GM19324 (cell line): ENCODE measurements at regions not wholly inside any gene's neighbourhood (a gene's known extent, or its start where the extent isn't known, plus 50 kb on each side); places are given as distances from the start of the nearest gene placed in this dataset.

ENCODE experiments used
- ATAC-seq: cut with Tn5 transposase; IDR thresholded peaks from one replicate; pipeline ENCODE4 v1.9.1; 2021; ENCODE audit warnings: mild to moderate bottlenecking, moderate library complexity; ENCODE audit not compliant: unreplicated experiment, low FRiP score

DNA sequence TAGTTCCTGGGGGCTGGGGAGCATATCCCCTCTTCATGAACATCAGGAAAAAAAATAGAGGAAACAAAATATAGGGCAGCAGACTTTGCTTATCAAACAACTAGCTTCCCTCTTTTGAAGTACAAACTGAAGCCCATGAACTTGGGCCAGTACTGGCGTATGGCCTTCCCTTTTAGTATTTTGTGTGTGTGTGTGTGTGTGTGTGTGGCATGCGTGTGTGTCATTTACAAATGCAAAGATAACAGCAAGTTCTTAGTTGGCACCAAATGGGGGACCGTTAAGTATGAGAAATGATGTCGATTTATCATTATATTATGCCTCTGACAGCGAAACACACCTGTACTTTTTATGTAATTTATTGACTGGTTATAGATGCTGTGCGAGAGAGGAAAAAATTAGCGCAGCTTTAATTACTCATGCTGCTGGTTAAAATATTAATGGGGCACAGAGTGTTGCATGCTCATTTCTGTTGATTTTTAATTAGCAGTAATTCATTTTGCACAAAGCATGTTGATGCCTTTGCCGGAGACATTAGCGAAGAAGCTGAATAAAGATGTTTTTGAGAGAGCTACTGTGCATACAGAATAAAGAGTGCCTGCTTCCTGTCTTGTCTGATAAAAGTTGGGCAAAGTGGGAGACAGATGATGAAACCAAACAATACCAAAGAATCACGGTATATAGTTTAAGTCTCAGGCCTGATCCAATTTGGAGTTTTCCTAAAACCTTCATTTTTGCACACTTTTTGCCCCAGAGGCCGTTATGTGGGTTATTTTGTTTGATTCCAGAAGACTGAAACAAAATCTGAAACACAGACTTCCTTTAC, 297.1 kb downstream of the SATB1 start:
- no peak for ATAC-seq

DNA sequence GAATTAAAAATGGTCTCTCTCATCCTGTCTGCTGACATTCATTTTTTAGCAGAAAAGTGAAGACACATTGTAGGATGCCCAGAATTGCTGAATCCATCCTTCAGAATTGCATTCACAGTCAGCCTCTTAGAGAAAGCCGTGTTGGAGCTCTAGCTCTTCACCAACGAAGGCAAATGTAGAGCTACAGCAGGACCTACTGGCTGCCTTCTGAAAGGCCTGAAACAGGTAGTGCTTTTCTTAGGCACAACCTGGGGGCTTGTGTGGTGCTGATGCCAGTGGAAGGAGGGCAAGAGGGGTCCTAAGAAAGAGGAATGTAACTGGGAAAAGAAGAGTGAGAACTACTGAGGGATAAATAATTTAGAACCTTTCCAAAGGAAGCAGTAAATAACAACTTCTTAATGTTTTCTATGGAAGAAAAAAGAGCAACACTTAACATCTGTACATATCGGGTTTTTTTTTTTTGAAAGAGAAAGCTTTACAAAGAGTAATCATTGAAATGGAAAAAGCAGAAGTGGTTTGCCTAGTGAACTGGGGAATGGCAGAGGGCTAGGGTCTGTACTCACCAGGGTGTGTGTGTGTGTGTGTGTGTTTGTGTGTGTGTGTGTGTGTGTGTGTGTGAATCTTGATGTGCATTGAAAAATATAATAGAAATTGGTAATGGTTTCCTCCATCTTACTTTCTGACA, 297.8 kb downstream of the SATB1 start:
- ATAC-seq, result peak; percentile 80

DNA sequence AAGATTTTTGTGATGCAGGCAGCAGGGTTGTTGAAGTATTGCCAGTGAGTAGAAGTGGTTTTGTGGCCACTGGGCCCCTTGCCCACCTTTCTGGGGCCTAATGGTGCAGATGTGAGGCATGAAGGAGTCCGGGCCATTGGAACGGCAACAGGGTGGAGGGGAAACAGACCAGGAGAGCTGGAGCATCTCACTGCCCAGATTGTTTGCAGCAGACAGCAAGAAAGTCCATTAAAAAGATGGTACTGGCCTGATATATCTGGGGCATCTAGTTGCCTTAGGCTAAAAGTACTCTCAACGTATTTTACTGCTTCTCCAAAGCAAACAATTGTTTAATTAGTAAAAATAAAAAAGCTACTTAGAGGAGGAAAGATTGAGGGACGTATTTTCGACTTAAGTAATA, 298.4 kb downstream of the SATB1 start:
- no peak for ATAC-seq

DNA sequence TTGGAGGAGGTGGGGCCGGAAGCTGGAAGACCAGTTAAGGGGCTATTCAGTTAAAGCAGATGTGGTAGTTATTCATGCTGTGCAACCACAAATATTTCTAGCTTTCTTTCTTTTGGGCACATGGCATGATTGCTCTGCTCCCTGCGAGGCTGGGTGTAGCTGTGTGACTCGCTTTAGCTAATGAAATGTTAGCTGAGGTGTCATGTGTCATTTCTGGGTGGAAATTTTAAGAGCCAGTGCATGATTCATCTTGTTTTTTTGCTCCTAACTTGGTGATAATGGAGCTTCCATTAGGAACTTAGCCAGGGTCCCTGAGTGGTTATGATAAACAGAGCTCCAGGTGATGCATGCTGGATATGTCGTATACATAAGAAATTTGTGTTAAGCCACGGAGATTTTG, 300.6 kb downstream of the SATB1 start:
- no peak for ATAC-seq

DNA sequence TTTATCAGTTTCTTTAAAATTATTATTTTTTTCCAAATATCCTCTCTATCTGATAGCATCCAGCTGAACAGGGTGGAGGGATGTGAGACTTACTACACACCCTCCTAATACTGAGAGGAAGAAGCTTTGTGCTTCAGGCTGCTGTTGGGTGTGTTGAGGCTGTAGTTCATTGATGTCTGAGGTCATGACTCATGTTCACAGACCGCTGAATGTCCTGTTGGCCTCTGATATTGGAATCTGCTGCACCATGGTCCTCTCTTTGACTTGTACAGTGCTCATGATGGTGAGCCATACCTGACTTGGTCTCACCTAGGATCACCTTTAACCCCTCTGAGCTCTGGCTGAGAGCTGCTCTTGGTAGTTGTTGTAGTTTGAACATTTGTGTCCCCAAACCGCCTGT, 302.9 kb downstream of the SATB1 start:
- no peak for ATAC-seq

DNA sequence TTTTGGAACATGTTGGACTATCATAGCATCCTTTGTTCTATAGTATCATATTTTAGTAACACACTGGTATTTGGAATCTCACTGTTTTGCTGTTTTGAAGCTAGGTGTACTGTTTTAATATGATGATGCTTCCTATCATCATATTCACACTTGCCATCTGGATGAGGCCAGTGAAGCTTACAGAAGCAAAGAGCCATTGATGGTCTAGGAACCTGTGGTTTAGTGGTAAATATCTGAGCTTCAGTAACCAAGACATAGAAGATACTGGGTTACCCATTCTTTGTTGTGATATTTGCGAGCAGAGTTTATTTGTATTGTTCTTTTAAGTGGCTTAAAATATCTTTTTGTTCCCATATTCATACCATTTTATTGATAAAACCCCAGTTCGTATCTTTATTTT, 304.1 kb downstream of the SATB1 start:
- no peak for ATAC-seq

DNA sequence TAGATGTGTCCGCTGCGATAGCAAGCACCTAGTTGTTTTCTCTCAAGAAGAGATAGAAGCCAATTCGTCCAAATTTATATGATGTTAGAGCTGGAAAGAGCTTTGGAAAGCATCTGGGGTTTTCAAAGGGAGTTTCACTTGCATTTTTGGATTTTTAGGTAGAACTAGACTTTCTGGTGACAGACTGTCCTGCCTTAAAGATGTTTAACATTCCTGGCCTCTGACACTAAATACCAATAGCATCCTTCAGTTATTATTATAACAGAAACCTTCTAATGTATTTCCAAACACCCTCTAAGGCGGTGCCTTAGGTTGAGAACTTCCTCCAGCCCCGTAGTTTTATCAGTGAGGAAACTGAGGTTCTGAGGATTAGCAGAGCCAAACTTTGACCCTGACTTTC, 305.3 kb downstream of the SATB1 start:
- no peak for ATAC-seq

DNA sequence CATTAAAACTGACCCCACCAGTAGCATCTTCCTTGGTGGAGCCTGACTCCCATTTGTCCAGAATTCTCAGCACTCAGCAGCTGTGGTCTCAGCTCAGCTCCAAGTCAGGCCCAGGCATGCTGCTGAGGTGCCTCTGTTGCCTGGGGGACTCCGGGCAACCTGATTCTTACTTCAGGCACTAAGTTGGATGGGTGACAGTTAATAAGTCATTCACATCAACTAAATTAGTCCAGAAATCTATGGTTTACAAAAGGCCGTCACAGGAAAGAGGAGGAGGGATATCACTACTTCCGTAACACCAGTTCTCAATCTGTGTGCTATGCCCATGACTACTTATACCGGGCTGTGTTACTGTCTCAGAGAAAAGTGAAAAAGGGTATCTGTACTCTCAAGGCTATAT, 310.2 kb downstream of the SATB1 start:
- no peak for ATAC-seq

DNA sequence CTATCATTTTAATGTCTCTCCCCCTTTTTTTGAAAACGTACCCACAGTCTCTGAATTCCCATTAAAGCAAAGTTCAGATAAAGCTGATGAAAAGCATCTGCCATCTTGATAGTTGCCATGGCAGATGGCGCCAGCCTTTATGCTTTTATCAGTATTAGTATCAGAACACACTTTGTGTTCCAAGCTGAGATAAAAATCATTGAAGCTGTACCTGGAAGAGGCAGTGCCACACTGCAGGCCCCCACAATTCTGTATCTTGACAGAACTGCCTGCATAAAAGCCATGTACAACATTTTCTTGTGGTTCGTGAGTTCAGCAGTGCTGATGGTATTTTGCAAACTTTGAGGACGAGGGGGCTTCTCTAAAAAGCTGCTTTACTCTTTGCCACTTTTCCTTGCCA, 311.7 kb downstream of the SATB1 start:
- ATAC-seq, result no peak

DNA sequence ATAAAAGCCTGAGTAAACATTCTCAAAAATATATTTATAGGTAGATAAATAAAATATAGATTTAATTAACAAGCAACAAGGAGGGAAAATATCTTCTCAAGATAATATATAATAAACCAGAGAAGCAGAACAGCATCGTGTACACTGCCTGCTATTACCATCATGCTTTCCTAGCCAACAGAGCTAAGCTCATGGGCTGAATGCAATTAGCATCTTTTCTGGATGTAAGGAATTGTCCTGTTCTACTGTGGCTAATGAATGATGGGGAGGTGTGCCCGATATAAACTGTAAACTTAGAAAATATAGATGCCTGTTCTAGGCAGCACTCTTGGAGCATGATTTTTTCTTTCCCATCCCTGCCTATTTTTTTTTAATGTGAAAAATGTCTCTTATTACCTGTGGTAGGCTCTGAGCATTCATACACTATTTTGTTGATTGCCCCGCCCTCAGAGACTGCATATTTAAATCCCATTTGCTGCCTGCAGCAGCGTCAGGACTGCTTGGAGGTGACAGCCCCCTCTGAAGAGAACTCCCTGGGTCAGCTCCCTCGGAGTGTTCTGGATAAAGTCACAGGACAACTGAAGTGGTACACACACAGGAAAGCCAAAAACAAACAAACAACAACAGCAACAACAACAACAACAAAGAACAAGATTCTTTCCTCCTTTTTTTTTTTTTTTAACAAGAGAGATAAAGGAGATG, 312.3 kb downstream of the SATB1 start:
- no peak for ATAC-seq

DNA sequence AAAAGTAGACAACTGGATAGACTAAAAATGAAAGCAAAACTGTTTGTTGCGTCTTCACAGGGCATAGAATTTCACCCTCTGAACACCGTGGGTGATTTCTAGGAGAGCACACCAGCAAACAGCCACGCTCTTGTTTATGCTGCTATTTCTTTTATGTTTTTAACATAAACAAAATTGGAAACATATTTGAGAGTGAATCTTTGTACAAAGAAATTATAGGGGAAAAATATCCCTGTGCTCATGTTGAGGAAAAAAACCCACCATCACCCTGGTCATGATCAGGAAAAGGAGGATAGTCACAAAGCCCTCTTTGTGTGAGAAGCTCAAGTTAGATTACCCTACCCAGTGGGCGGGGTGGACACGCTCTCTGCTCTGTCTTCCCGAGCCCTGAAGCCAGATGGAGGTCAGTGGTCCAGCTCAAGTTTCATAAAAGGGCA, 313.3 kb downstream of the SATB1 start:
- ATAC-seq, result peak; percentile 85

DNA sequence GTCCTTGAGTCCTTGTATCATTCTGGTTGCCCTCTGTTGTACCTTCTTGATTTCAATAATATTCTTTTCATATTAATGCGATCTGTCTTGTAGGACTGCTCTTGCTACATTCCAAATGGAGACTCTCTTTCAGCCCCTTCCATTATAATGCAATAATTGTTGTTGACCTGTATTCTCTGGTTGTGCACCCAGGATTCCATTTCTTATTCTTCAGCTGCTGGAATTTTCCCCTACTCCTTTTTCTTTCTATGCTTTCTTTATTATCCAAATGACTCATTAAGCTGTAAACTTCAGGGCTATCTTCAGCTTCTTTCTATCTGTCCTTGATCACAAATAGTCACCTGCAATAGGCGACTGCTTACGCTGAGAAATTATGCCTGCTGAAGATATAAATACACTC, 321.5 kb downstream of the SATB1 start:
- no peak for ATAC-seq

DNA sequence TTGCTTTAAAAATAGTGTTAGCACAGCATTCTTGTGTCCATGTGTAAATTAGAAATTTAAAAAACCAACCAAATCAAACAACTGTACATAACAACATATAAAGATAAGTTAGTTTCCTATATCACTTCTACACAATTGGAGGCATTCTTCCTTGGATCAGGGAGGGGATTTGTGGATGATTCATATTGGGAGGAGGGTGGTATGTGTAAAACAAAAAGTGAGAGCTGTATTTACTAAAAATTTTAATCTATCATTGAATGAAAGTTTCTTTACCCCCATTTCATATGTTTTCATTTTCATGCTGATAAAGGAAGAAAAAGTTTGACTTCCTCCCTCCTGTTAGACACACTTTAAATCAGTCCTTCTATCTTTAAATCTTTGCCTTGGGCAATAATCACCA, 325.0 kb downstream of the SATB1 start:
- ATAC-seq, result no peak

DNA sequence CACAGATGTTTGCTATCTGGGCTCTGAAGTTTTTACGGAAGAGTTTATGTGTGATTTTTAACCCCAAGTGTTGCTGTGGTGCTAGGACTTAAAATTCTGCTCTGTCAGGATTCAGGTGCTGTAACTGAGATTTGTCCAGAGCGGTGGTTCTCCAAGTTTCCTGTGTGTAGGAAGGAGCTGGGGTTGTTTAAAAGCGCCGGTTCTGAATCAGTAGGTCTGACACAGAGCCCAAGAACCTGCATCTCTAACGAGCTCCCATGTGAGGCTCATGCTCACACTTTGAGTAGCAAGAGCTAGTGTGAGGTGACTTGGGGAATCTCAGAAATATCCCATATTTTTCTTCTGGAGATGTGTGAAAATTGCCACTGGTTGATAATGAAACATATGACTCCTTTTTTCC, 325.5 kb downstream of the SATB1 start:
- ATAC-seq, result no peak

DNA sequence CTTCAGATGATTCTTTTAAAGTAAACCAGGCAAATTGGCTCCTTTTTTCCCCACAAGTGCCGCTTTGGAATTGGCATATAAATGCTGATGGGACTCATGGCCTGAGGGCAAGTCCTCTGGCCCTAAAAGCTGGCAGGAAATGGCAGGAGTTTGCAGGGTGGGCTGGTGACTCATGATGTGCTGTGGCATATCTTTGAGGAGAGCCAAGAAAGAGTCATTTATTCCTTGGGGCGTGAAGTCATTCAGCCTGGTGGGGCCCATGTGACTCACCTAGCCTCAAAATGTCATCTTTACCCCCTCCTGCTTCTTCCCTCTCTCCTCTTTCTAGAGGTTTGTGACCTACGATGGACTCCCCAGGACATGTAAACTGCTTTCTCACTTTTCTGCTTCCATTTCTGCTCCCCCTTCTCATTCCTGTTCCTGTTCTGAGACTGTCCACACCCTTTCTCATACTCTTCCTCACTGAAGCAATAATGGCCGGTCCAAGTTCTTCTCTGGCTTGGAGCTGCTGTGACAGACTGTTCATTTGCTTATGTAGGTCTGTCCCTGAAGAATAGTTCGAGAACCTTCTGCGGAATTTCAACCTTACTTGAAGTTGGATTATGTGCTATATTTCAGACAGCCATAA, 326.1 kb downstream of the SATB1 start:
- no peak for ATAC-seq

DNA sequence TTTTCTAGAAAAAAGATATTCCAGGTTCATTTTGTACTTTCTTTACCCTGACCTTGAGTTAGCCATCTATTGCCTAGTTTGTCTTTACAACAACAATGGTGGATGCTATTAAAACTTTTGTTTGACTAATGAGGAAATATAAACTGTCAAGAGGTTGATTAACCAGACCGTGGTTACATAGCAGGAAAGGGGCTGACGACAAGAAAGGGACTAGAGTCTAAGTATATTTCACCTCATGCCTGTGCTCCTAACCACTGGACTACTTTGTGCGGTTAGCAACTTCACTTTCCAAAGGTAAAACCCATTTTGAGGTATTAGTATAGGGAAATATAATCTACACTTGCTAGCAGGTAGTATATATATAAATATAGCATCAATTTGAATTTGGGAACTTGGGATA, 327.1 kb downstream of the SATB1 start:
- ATAC-seq, result no peak

DNA sequence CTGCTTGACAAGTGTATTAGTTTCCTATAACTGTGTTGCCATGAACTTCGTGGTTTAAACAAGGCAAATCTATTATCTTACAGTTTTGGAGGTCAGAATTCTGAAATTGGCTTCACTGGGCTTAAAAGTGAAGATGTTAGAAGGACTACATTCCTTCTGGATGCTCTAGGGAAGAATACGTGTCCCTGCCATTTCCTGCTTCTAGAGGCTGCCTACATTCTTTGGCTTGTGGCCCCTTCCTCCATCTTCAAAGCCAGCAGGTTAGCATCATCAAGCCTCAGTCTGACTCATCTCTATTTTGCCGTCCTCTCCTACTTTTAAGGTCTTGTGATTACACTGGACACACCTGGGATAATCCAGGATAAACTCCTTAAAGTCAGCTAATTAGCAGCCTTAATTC, 327.7 kb downstream of the SATB1 start:
- no peak for ATAC-seq

DNA sequence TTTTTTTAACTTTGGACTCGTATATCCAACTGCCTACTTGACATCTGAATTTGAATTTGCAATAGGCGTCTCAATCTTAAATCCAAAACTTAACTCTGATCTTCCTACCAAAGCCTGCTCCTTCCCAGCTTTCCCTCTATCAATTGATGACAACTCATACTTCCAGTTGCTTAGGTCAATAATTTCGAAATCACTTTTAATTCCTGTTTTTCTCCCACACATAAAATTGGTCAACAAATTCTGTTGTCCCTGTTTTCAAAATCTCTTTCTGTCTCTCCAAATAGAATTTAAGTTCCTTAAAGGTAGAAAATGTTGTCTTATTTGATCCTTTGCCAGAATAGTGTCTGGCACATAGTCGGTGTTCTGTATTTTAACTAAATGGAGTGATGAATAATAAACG, 332.4 kb downstream of the SATB1 start:
- no peak for ATAC-seq

DNA sequence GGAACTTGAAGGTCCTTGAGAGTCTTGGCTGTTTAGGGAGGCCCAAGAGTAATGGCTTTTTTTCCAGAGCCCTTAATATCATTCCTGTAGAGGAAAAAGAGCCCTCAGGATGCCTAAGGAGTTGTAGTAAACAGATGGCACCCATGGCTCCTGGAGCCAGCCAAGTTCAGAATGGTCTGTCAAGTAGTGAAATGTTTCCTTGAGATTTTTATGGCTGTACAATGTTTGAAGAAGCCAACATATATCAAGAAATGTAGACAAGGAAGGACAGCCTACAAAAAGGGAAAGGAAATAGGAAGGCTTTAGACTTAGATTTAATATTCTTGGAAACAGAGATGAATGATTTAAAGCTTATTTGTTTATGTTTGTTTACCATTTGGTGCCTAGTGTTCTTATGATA, 334.8 kb downstream of the SATB1 start:
- no peak for ATAC-seq

DNA sequence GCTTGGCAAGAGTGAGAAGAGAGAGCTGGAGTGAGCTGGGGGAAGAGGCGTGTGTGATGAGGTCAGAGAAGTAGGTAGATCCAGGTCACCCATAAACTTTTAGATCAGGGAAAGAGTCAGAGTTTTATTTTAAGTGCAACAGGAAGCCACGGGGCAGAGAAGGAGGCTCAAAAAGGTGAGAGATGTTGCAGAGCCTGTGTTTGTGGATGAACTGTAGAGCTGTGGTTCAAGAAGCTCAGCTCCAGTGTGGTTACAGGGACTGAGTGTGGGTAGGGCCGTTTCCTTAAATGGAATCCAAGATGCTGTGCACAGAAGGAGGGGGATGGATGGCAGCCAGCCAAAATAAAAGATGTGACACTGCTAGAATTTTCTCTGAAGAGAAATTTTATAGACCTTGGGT, 337.2 kb downstream of the SATB1 start:
- no peak for ATAC-seq

DNA sequence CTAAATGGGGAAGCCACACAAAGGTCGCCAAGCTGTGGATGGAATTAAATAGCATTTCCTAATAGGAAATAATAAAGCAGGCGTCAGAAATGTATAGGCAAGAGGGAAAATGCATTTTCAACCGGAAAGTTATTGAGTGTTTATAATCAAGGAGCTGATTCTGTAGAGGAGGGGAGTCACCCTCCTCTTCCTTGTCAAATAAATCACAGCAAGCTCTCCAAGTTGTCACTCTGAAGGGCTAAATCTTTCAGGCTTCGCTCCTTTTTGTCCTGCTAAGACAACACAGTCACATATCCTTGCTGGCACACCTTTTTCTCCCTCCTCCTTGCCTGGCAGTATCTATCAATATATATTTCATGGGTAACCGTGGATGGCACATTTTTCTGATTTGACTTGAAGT, 338.4 kb downstream of the SATB1 start:
- no peak for ATAC-seq
